ENCODE measurements at regions not wholly inside any gene's neighbourhood (a gene's known extent, or its start where the extent isn't known, plus 50 kb on each side); places are given as distances from the start of the nearest gene placed in this dataset.
"Not testable (repeated sequence)": the region's sequence is repeated elsewhere in the genome, so short reads cannot be mapped to it uniquely, and the experiment has no call there.

DNA sequence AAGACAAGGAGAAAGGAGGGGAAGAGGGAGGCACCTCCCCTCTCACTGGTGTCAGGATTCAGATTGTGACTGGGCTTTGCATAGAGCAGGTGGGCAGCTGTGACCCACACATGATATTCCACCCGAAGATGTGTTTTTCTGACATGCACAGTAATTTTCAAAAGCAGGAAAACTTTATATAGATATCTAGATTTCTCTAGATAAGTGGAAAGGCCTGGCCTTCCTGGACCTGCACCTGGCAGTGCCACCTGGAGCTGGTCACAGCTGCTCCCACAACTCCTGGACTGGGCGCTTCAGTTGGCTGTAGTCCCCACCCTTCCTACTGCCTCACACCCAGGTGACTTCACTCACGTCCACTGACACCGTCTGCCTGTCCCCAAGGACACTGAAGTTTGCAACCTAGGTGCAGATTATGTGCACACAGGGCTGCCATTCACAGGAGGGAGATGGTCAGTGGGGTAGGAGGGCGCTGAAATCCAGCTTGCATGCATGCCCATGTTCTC is 70.4 kb upstream of the PLGLB2 start:
- TF ChIP-seq, protein P1, sequence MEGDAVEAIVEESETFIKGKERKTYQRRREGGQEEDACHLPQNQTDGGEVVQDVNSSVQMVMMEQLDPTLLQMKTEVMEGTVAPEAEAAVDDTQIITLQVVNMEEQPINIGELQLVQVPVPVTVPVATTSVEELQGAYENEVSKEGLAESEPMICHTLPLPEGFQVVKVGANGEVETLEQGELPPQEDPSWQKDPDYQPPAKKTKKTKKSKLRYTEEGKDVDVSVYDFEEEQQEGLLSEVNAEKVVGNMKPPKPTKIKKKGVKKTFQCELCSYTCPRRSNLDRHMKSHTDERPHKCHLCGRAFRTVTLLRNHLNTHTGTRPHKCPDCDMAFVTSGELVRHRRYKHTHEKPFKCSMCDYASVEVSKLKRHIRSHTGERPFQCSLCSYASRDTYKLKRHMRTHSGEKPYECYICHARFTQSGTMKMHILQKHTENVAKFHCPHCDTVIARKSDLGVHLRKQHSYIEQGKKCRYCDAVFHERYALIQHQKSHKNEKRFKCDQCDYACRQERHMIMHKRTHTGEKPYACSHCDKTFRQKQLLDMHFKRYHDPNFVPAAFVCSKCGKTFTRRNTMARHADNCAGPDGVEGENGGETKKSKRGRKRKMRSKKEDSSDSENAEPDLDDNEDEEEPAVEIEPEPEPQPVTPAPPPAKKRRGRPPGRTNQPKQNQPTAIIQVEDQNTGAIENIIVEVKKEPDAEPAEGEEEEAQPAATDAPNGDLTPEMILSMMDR (IDR thresholded peaks at IDR 0.05), result not testable (repeated sequence)
- not testable (repeated sequence) for TF ChIP-seq POLR2AphosphoS5, EP300 (IDR thresholded peaks at IDR 0.05)
